ENCODE measurements at regions not wholly inside any gene's neighbourhood (a gene's known extent, or its start where the extent isn't known, plus 50 kb on each side); places are given as distances from the start of the nearest gene placed in this dataset.

GRCh38 chr11:133710681-133711240 is 134.6 kb downstream of the SPATA19 start:
- Mint-ChIP-seq H3K4me1 (ENCODE audit: low read depth) (no peaks in the 10 kb centered on the region), H3K27ac (no peak overlapping the region), H3K27me3 (peaks cover 5% of the 10 kb centered on the region), H3K4me3 (no peak overlapping the region), H3K36me3 (ENCODE audit: low read depth) (no peaks in the 10 kb centered on the region), H3K9me3 (no peaks in the 10 kb centered on the region)
- Histone ChIP-seq H3K27ac (ENCODE audit: low read depth in 1 of 2, low read length in 2 of 2) (no peak overlapping the region), H3K27me3 (ENCODE audit: control insufficient read depth in 1 of 2, insufficient read depth in 2 of 2, low read length in 2 of 2) (peaks cover 0 to 2% of the 10 kb centered on the region in 2 experiments), H3K36me3 (ENCODE audit: insufficient read depth, low read length) (no peaks in the 10 kb centered on the region), H3K9me3 (ENCODE audit: control insufficient read depth in 1 of 2, insufficient read depth in 1 of 2, low read length in 2 of 2) (peaks cover 0 to 10% of the 10 kb centered on the region in 2 experiments), H3K4me3 (ENCODE audit: low read length) (no peak overlapping the region), H3K4me1 (ENCODE audit: insufficient read depth, low read length) (no peaks in the 10 kb centered on the region)
- no peak for TF ChIP-seq CTCF (IDR thresholded peaks at IDR 0.05)
- intact Hi-C loops (cut with DNase I, micrococcal nuclease), result no loop called here
- POLR2A ChIA-PET, result no interaction called here
- DNase-seq, result no peak
- ATAC-seq (ENCODE audit: poor library complexity), result no peak
- CTCF ChIA-PET, result no interaction called here

- Histone ChIP-seq H3K27ac (ENCODE audit: low read depth in 1 of 2, low read length in 2 of 2) (no peak overlapping the region), H3K4me3 (ENCODE audit: low read length) (no peak overlapping the region), H3K36me3 (ENCODE audit: insufficient read depth, low read length) (no peaks in the 10 kb centered on the region), H3K9me3 (ENCODE audit: control insufficient read depth in 1 of 2, insufficient read depth in 1 of 2, low read length in 2 of 2) (peaks cover 0 to 10% of the 10 kb centered on the region in 2 experiments), H3K27me3 (ENCODE audit: control insufficient read depth in 1 of 2, insufficient read depth in 2 of 2, low read length in 2 of 2) (no peaks in the 10 kb centered on the region), H3K4me1 (ENCODE audit: insufficient read depth, low read length) (no peaks in the 10 kb centered on the region)
- no peak overlapping the region for H3K27ac Mint-ChIP-seq
- CTCF ChIA-PET, result no interaction called here
- H3K9me3 Mint-ChIP-seq, result no peaks in the 10 kb centered on the region
- no peak overlapping the region for H3K4me3 Mint-ChIP-seq
- ATAC-seq (ENCODE audit: poor library complexity), result no peak
- no peaks in the 10 kb centered on the region for H3K36me3 Mint-ChIP-seq (ENCODE audit: low read depth)
- H3K4me1 Mint-ChIP-seq (ENCODE audit: low read depth), result no peaks in the 10 kb centered on the region
- DNase-seq, result no peak
- H3K27me3 Mint-ChIP-seq, result no peaks in the 10 kb centered on the region
- intact Hi-C loops (cut with DNase I, micrococcal nuclease), result no loop called here
- POLR2A ChIA-PET, result no interaction called here
- TF ChIP-seq CTCF (IDR thresholded peaks at IDR 0.05), result no peak
These were observed 135.1 kb downstream of the SPATA19 start for GRCh38 chr11:133710241-133710640.

GRCh38 chr11:133708547-133709051 is 136.7 kb downstream of the SPATA19 start:
- H3K4me1 Mint-ChIP-seq (ENCODE audit: low read depth), result no peaks in the 10 kb centered on the region
- TF ChIP-seq CTCF (IDR thresholded peaks at IDR 0.05), result no peak

More at GRCh38 chr11:133708547-133709051, 136.7 kb downstream of the SPATA19 start:
- Mint-ChIP-seq H3K4me3 (no peak overlapping the region), H3K27ac (no peak overlapping the region), H3K27me3 (peaks cover 9% of the 10 kb centered on the region), H3K36me3 (ENCODE audit: low read depth) (no peaks in the 10 kb centered on the region), H3K9me3 (no peaks in the 10 kb centered on the region)
- CTCF ChIA-PET, result no interaction called here
- H3K27me3 ChIP-seq (ENCODE audit: control insufficient read depth in 1 of 2, insufficient read depth in 2 of 2, low read length in 2 of 2), result no peaks in the 10 kb centered on the region
- no peak for DNase-seq
- H3K9me3 ChIP-seq (ENCODE audit: control insufficient read depth in 1 of 2, insufficient read depth in 1 of 2, low read length in 2 of 2), result peaks cover 0 to 8% of the 10 kb centered on the region in 2 experiments
- intact Hi-C loops (cut with DNase I, micrococcal nuclease), result no loop called here
- no peak for ATAC-seq (ENCODE audit: poor library complexity)
- no peak overlapping the region for H3K4me3 ChIP-seq (ENCODE audit: low read length)
- H3K36me3 ChIP-seq (ENCODE audit: insufficient read depth, low read length), result no peaks in the 10 kb centered on the region
- no peak overlapping the region for H3K27ac ChIP-seq (ENCODE audit: low read depth in 1 of 2, low read length in 2 of 2)
- POLR2A ChIA-PET, result no interaction called here
- H3K4me1 ChIP-seq (ENCODE audit: insufficient read depth, low read length), result no peaks in the 10 kb centered on the region
